ENCODE measurements at regions not wholly inside any gene's neighbourhood (a gene's known extent, or its start where the extent isn't known, plus 50 kb on each side); places are given as distances from the start of the nearest gene placed in this dataset.

GRCh38 chr12:28799348-28799747 is 349.7 kb upstream of the FAR2 start:
- in situ Hi-C loops (cut with HindIII; ENCODE audit: low sequenced_read_pairs): no loop called here
- no peak for DNase-seq (ENCODE audit: low spot score)

- DNase-seq (ENCODE audit: low spot score): no peak
- in situ Hi-C loops (cut with HindIII; ENCODE audit: low sequenced_read_pairs): no loop called here
These were observed 348.9 kb upstream of the FAR2 start for GRCh38 chr12:28800129-28800528.

- in situ Hi-C loops (cut with HindIII; ENCODE audit: low sequenced_read_pairs): no loop called here
- DNase-seq (ENCODE audit: low spot score): no peak
These were observed 346.2 kb upstream of the FAR2 start for GRCh38 chr12:28802706-28803438.

- DNase-seq (ENCODE audit: low spot score): no peak
These were observed 341.5 kb upstream of the FAR2 start for GRCh38 chr12:28807535-28807934.

GRCh38 chr12:28811457-28811856 is 337.6 kb upstream of the FAR2 start:
- in situ Hi-C loops (cut with HindIII; ENCODE audit: low sequenced_read_pairs): no loop called here
- DNase-seq (ENCODE audit: low spot score): no peak

More at GRCh38 chr12:28807535-28807934, 341.5 kb upstream of the FAR2 start:
- in situ Hi-C loops (cut with HindIII; ENCODE audit: low sequenced_read_pairs): no loop called here

GRCh38 chr12:28814246-28814645 is 334.8 kb upstream of the FAR2 start:
- no peak for DNase-seq (ENCODE audit: low spot score)
- in situ Hi-C loops (cut with HindIII; ENCODE audit: low sequenced_read_pairs): no loop called here

- no peak for DNase-seq (ENCODE audit: low spot score)
- in situ Hi-C loops (cut with HindIII; ENCODE audit: low sequenced_read_pairs): no loop called here
These were observed 331.6 kb upstream of the FAR2 start for GRCh38 chr12:28817524-28817923.

- in situ Hi-C loops (cut with HindIII; ENCODE audit: low sequenced_read_pairs): no loop called here
These were observed 324.8 kb upstream of the FAR2 start for GRCh38 chr12:28824193-28824846.

GRCh38 chr12:28824849-28825248 is 324.2 kb upstream of the FAR2 start:
- in situ Hi-C loops (cut with HindIII; ENCODE audit: low sequenced_read_pairs): no loop called here
- DNase-seq (ENCODE audit: low spot score): no peak

More at GRCh38 chr12:28824193-28824846, 324.8 kb upstream of the FAR2 start:
- DNase-seq (ENCODE audit: low spot score): no peak

GRCh38 chr12:28826766-28827165 is 322.3 kb upstream of the FAR2 start:
- no peak for DNase-seq (ENCODE audit: low spot score)
- in situ Hi-C loops (cut with HindIII; ENCODE audit: low sequenced_read_pairs): no loop called here

GRCh38 chr12:28827861-28828260 is 321.2 kb upstream of the FAR2 start:
- in situ Hi-C loops (cut with HindIII; ENCODE audit: low sequenced_read_pairs): no loop called here
- no peak for DNase-seq (ENCODE audit: low spot score)

GRCh38 chr12:28828318-28828717 is 320.8 kb upstream of the FAR2 start:
- no peak for DNase-seq (ENCODE audit: low spot score)
- in situ Hi-C loops (cut with HindIII; ENCODE audit: low sequenced_read_pairs): no loop called here

GRCh38 chr12:28830491-28830890 is 318.6 kb upstream of the FAR2 start:
- DNase-seq (ENCODE audit: low spot score): no peak
- in situ Hi-C loops (cut with HindIII; ENCODE audit: low sequenced_read_pairs): no loop called here

GRCh38 chr12:28844718-28845117 is 304.4 kb upstream of the FAR2 start:
- in situ Hi-C loops (cut with HindIII; ENCODE audit: low sequenced_read_pairs): no loop called here

GRCh38 chr12:28851781-28852180 is 297.3 kb upstream of the FAR2 start:
- in situ Hi-C loops (cut with HindIII; ENCODE audit: low sequenced_read_pairs): no loop called here
- DNase-seq (ENCODE audit: low spot score): no peak

More at GRCh38 chr12:28844718-28845117, 304.4 kb upstream of the FAR2 start:
- no peak for DNase-seq (ENCODE audit: low spot score)

GRCh38 chr12:28855761-28856310 is 293.2 kb upstream of the FAR2 start:
- DNase-seq (ENCODE audit: low spot score): no peak
- in situ Hi-C loops (cut with HindIII; ENCODE audit: low sequenced_read_pairs): no loop called here

- in situ Hi-C loops (cut with HindIII; ENCODE audit: low sequenced_read_pairs): no loop called here
- no peak for DNase-seq (ENCODE audit: low spot score)
These were observed 291.7 kb upstream of the FAR2 start for GRCh38 chr12:28857369-28857768.

- in situ Hi-C loops (cut with HindIII; ENCODE audit: low sequenced_read_pairs): no loop called here
- no peak for DNase-seq (ENCODE audit: low spot score)
These were observed 289.5 kb upstream of the FAR2 start for GRCh38 chr12:28859551-28859950.

- in situ Hi-C loops (cut with HindIII; ENCODE audit: low sequenced_read_pairs): no loop called here
- DNase-seq (ENCODE audit: low spot score): no peak
These were observed 283.3 kb upstream of the FAR2 start for GRCh38 chr12:28865776-28866175.

- in situ Hi-C loops (cut with HindIII; ENCODE audit: low sequenced_read_pairs): no loop called here
- DNase-seq (ENCODE audit: low spot score): no peak
These were observed 282.8 kb upstream of the FAR2 start for GRCh38 chr12:28866296-28866695.
